DMS53 (cell line): ENCODE measurements at regions not wholly inside any gene's neighbourhood (a gene's known extent, or its start where the extent isn't known, plus 50 kb on each side); places are given as distances from the start of the nearest gene placed in this dataset.
"Not testable (repeated sequence)": the region's sequence is repeated elsewhere in the genome, so short reads cannot be mapped to it uniquely, and the experiment has no call there.

Source experiments
- DNase-seq: peaks from one replicate; lab custom pipeline; 2025; lab: John Stamatoyannopoulos, UW

DNA sequence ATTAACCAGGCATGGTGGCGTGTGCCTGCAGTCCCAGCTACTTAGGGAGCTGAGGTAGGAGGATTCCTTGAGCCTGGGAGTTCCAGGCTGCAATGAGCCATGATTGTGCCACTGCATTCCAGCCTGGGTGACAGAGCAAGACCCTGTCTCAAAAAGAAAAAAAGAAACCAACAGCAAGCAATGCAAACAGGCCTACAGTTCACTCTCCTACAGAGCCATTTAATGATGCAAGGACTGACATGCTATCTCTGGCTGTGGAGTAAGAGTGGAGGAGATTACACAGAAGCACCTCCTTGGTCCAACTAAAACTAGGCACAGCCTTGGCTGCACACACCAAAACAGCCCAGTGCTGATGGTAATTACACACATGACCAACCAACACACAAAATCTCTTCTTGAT lies 127.5 kb upstream of the SOD1 start:
- no peak for DNase-seq

DNA sequence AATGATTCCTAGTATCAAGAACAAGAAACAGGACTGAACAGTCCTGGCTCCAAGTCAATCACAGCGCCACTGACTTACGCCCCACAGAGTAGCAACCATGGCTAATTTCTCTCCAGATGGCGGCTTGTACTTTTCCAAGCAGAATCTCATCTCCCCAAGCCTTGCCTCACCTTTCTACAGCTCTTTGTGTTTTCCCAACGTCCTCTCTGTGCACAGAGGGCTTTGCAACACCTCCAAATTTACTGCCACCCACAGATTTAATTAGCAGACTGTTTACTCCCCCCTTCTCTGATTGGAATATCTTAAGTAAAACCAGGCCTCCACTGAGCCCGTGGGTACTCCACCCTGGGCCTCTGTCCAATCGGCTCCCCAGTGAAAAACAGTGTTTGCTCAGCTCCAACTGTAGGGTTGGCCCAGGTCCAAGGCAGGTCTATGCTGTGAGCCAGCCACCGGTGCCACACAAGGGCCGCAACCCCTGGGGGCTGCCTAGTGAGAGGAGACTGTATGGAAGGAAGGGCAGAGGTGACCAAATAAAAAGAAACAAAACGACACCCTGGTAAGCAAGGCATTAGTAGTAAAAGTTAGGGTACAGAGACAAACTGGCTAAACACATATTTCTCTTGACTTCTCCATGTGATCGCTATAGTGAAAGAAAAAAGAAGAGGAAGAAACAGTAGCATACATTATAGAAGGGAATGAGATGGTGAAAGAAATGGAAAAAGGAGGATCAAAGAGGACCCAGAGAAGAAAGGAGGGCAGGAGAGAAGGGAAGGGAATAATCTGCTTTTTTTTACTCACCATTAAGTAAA lies 128.4 kb upstream of the SOD1 start:
- DNase-seq, result peak; percentile 44

DNA sequence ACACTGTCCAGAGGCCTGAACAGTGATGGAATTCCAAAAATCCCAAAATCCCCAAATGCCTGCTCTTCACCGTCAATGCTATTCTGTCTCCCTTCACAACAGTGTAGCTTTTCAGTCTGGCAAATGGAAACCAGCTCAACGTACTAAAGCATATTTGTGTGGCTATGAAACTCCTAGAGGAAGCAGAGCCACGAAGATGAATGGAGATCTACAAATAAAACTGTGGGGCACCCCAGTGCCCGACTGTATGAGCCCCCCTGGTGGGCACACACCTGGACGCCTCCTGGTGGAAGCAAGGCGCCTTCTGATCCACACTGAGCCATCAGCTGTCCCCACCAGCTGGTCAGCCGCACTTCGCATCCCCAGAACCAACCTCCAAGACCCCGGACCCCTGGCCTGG lies 129.1 kb upstream of the SOD1 start:
- no peak for DNase-seq

DNA sequence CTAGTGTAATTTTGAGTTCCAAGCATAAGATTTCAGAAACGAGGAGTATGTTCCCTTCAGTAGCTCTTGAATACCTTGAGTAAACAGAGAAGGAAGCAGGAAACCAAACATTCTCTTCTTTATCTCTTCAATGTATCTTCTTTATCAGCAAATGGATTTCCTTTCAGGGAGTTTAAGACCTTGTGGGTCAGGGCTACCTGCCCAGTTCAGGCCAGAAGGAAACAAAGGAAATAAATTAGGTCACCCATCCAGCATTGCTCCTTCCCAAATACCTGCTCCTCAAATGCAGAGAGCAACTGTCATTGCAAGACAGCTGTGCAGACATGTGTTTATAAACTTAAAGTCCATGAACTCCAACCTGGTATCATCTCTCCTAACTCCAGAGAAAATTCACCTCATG lies 130.1 kb upstream of the SOD1 start:
- DNase-seq, result no peak

DNA sequence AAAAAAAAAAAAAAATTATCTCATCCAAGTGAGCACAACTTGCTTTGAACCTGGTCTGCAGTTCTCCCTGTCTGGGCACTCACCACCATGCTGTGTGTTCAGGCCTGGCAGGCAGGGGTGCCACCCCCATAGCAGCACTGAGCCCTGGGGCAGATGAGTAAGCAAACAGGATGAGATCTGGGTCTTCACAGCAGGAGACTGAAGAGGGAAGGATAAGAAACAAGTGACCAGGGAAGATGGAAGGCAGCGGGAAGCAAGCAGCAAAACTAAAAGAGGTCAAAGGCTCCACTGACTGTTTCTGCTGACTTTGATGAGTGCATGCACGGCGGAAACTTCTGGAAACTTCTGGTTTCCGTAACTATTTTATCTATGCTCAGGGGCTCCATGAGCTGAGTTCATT lies 133.5 kb upstream of the SOD1 start:
- no peak for DNase-seq

DNA sequence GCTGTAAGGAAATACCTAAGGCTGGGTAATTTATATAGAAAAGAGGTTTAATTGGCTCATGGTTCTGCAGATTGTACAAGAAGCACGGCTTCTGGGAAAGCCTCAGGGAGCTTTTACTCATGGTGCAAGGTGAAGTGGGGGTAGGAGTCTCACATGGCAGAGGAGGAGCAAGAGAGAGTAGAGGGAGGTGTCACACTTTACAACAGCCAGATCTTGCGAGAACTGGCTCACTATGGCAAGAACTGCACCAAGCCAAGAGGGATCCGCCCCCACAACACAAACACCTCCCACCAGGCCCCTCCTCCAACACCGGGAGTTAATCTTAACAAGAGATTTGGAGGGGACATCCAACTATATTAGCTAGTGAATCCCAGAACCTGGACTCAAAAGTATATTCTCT lies 135.4 kb upstream of the SOD1 start:
- DNase-seq, result no peak

DNA sequence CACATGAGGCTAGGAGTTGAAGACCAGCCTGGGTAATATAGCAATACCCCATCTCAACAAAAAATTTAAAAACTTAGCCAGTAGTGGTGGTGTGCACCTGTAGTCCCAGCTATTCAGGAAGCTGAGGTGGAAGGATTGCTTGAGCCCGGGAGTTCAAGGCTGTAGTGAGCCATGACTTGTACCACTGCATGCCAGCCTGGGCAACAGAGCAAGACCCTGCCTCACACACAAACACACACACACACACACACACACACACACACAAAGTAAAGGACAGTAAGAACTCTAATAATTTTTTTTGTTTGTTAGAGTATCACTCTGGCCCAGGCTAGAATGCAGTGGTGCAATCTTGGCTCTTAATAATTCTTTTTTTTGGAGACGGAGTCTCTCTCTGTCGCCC lies 138.0 kb upstream of the SOD1 start:
- DNase-seq, result no peak

DNA sequence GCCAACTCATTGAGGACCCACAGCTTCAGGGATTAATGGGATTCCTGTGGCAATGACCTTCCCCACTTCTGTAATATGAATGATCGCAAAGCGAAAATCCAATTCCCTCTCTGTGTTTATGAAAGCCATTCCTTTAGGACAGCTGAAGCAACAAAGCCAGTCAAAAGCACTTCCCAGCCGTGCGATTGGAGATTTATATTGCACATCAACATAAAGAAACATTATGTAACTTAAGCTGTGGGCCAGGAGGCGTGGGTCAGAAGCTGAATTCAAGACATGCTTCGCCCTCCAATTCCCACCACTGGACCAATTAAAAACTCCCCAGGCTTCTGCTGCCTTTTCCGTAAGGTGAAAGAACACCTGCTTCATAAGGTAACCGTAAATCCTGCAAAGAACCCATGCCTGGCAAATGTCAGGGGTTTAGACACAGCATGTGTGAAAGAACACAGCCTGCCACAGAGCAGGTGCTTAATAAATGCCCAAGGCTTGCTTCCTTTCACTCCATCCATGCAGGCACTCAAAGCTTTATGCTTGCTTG lies 138.9 kb upstream of the SOD1 start:
- no peak for DNase-seq

DNA sequence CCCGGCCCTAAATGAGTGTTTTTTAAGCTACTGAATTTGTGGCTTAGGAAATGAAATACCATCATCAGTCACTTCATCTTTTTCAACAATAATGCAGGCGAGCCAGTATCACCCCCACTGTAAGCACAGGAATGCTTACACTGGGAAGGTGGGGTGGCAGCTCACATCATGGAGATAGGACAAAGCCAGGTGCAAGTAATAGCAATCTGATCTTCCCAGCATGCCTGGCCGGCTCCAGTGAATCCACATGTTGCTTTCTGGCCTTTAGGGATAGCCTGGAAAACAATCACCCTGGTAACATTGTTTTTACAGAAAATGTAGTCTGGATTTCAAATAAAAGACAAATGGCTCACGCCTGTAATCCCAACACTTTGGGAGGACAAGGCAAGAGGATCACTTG lies 140.9 kb upstream of the SOD1 start:
- DNase-seq, result no peak

DNA sequence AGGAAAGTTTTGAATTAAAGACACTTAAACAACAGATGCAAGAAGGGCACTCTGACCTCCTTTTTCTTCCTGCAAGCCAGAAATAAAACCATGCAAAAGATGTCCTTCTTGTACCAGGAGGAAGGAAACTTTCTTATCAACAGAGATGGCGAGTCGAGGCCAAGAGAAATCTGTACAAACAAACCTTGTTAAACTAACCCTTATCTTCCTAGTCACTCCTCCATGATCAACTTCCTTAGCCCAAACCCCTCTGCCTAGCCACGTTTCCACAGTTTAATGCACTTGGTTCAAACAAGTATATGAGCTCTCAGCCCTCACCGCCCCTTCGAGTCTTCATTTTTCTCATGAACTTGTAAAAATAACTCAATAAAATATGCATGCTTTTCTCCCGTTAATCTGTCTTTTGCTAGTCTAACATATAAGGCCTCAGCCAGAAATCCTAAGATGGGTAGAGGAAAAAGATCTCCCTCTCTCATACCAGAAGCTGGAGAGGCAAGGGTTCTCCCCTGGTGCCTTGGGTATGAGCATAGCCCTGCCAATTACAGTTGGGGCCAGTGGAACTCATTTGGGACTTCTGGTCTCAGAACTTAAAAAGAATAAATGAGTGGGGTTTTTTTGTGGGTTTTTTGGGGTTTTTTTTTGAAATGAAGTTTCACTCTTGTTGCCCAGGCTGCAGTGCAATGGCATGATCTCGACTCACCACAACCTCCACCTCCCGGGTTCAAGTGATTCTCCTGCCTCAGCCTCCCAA lies 141.7 kb upstream of the SOD1 start:
- DNase-seq, result no peak

DNA sequence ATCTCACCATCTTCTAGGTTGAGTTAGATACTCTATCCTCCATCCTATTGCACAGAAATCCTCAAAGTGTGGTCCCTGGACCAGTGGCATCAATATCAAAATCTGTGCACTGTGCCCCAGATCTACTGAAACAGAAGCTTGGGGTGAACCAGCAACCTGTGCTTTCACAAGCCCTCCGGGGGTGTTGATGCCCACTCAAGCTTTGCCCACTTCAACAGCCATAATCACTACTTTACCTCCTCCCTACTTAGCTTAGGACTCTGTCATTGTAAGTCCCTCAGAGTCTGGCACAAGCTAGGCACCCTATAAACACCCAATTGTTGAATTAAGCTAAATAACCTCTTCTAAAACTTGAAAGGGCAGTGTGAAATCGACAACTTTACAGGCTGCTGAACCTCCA lies 144.2 kb upstream of the SOD1 start:
- no peak for DNase-seq

DNA sequence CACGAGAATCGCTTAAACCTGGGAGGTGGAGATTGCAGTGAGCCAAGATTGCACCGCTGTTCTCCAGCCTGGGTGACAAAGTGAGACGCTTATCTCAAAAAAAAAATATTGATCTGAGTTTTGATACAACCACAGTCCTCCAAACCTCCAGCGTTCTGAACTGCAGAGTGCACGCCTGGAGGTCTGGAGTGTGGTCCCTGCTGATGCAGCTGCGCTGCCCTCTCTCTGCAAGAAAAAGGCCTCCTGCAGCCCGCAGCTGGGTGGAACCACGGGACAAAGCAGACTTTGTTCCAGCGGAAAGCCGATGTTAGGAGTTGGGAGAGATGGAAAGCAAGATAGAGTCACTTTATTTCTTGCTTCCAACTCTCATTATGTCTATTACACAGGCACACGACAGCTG lies 144.9 kb upstream of the SOD1 start:
- no peak for DNase-seq

DNA sequence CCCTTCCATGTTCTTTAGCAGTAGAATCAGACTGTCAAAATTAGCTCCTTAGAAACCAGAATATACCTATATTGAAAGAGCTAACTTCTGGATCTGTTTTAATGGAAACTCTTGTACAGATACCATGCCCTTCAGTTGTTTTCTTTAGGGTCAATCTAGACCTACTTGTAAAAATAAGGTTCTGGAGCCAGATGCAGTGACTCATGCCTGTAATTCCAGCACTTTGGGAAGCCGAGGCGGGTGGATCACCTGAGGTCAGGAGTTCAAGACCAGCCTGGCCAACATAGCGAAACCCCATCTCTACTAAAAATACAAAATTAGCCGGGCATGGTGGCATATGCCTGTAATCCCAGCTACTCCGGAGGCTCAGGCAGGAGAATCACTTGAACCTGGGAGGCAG lies 146.0 kb upstream of the SOD1 start:
- not testable (repeated sequence) for DNase-seq

DNA sequence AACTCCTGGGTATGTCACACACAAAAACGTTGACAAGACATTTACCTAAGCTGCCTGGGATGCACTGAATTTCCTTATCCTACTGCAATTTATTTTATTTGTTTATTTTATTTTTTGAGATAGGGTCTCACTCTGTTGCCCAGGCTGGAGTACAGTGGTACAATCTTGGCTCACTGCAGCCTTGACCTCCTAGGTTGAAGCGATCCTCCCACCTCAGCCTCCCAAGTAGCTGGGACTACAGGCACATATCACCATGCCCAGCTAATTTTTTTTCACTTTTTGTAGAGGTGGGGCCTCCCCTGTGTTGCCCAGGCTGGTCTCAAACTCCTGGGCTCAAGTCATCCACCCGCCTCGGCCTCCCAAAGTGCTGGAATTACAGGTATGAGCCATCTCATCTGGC lies 147.5 kb upstream of the SOD1 start:
- not testable (repeated sequence) for DNase-seq

DNA sequence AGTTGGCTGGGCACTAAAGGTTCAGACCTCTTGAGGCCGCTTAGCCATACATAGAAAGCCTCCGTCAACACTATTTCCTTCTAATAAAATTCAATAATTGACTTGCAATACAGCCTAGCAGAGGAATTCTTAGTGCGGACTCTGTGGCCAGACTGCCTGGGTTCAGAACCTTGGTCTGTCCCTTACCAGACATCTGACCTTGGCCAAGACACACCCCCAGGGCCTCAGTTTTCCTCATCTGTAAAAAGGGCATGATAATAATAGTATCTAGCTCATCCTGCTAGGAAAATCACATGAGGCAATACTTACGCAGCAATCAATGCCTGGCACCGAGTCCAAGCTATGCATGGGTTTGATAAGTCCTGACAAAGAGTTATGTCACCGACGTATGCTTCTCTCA lies 148.2 kb upstream of the SOD1 start:
- no peak for DNase-seq

DNA sequence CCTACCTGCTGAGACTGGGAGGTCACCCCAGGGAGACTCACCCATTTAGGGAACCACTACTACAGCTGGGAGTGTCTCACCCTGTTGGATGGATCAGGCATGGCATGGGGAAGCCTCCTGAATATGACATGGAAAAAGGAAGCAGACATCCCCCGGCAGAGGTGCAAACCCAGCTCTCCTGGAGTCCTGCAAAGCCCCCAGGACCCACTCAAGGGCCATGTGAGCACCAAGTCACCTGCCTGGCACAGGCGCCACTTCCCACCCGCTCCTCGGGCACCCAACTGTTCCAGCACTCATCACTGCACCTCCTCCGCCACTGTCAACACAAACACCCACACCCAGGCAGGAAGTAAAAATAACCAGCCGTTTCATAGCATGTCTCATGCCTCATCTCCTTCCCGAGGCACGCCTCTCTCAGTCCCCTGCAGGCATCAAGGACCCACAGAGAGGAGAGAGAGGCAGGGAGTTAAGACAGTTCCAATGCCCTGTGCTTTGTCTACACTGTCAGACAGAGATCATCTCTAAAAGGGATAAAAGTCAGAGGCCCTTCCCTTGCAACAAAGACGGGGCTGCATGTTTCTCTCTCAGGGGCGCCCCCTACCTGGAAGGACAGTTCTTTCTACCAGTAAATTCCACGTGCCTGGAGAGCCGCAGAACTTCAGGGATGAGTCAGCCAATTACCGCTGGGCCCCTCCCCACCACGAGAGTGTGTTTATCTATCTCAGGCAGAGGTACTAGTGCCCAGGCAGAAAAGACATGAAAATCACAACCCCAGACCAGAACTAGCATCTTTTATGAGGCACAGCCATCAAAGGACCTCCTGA lies 150.1 kb upstream of the SOD1 start:
- DNase-seq, result peak; percentile 71

DNA sequence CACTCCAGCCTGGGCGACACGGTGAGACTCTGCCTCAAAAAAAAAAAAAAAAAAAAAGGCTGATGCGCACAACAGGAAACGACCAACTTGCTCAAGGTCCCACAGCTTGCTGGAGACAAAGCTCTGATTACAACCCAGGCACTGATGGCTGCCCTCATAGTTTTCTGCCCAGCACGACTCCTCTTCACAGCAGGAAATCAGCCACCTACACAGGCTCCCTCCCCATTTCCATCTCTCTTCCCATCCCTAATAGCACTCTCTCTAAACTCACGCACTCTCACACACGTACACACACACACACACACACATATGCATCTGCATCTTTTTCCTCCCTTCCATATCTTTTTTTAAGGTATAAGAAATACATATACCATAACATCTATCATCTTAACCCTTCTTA lies 153.5 kb upstream of the SOD1 start:
- no peak for DNase-seq

DNA sequence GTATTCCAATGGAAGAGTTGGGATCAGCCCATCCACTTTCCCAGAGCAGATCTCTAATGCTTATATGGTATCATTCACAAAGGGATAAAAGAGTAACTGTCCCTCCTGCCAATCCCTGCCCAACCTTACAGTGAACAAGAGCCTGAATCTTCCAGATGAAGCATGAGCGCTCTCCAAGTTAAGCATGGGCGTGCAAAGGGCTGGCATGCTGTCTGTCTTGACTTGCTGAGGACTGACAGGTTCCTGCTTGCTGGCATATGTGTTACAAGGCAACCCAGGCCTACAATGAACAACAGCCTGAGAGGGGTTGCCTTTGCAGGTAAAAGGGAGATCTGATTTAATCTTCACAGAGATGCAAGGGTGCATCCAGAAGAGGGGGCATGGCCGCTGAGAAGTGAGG lies 155.6 kb upstream of the SOD1 start:
- DNase-seq, result no peak

DNA sequence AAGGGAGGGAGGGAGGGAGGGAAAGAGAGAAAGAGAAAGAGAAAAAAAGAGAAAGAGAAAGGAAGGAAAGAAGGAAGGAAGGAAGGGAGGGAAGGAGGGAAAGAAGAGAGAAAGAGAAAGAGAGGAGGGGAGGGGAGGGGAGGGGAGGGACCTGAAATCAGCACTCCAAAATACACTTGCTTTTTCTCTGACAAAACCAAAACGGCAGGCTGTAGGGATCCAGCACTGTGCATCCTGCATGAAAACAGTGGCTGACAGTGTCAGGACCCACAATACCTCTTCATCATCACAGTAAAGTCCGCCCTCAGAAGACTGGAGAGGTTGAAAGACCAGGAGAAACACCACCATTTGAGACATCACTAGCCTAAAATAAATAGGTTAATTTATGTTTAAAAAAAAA lies 156.0 kb upstream of the SOD1 start:
- no peak for DNase-seq

DNA sequence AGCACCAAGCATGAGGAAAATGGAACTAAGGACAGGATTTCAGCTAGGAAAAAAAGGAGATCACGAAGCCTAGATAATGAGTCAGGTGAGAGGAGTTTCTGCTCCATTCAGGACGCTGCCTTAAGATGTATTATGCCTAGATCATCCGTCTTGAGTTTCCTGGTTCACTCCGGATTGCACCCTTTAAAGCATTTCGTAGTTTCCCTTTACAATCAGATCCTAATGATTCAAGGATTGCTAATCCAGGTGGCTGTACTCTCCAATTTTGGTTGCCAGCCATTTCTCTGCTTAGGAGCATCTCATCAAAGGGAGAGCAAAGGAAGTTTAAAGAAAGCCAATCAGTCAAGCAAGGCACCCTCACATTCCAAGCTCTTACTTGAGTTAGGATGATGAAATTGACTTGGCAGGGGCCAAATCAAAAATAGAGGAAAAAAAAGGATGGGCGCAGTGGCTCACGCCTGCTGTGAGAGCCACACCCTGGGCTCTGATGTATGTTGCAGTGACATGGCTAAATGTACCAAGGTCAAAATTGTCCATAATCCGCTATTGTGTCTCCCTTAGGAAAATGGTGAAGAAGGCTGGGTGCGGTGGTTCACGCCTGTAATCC lies 156.9 kb upstream of the SOD1 start:
- no peak for DNase-seq

DNA sequence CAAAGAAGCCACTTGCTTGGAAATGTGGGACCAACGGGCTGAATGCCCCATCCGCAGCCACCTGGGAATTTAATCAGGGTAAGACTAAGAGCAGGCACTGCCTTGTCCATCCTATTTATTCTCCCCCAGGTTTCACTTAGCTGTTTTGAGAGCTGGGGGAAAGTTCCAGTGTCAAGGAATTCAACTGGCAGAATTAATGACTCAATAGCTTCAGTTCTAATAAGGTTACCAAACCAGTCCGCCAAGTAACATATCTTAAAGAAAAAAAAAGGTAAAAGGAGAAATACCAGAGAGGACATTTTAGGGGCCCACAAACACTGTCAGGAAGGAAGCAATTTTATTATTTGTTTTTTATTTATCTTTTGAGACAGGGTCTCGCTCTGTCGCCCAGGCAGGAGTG lies 157.6 kb upstream of the SOD1 start:
- no peak for DNase-seq

DNA sequence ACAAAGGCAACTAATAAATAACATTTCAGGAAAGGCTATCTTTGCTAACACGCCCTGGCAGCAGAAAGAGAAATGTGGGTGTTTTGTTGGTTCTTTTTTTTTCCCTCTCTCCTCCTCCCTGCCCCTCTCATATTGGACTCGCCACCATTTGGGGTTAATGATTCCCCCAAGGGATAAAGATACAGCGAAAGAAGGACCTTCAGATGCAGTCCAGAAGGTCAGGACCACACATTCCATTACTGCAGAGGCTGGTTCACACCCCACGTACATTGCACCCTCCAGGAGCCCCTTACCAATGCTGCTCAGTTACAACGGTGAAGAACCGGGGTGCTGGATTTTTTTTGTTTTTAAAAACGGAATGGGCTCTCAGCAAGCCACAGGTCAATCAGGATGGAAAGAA lies 156.9 kb upstream of the TIAM1 start:
- DNase-seq, result no peak
